Keratinocyte (primary cell): ENCODE measurements at regions not wholly inside any gene's neighbourhood (a gene's known extent, or its start where the extent isn't known, plus 50 kb on each side); places are given as distances from the start of the nearest gene placed in this dataset.

ENCODE experiments used
- DNase-seq: peaks from one replicate; pipeline ENCODE4 v3.0.0-alpha.2; 2011; ENCODE audit warnings: low read depth, missing footprints, low spot score
- FAIRE-seq: peaks from 2 replicates; lab custom pipeline; 2011; peaks lifted over from hg19 to GRCh38; lab: Jason Lieb, UNC
- H2AFZ ChIP-seq: 2 replicates; pipeline ENCODE4 v1.6.0; 2012; ENCODE audit warnings: low read length, control low read depth, inconsistent platforms; ENCODE audit not compliant: control insufficient read depth
- H3K27ac ChIP-seq: 2 replicates; pipeline ENCODE4 v1.5.1; 2011; ENCODE audit warnings: low read length; ENCODE audit not compliant: control insufficient read depth, insufficient read depth
- H3K27me3 ChIP-seq: 3 replicates; pipeline ENCODE4 v1.6.0; 2011; ENCODE audit warnings: low read length; ENCODE audit not compliant: control insufficient read depth, insufficient read depth; ENCODE audit errors: extremely low read depth
- H3K36me3 ChIP-seq, 2 experiments: 2 replicates in 1 of 2; 3 replicates in 1 of 2; pipeline ENCODE4 v1.5.1; 2011; ENCODE audit warnings: low read length in 2 of 2, mild to moderate bottlenecking in 1 of 2; ENCODE audit not compliant: control insufficient read depth in 2 of 2, insufficient read depth in 2 of 2; ENCODE audit errors: extremely low read depth in 1 of 2
- H3K4me1 ChIP-seq: 3 replicates; pipeline ENCODE4 v1.5.1; 2011; ENCODE audit warnings: low read length; ENCODE audit not compliant: control insufficient read depth, insufficient read depth; ENCODE audit errors: extremely low read depth
- H3K4me2 ChIP-seq: 3 replicates; pipeline ENCODE4 v1.6.0; 2011; ENCODE audit warnings: low read depth, low read length; ENCODE audit not compliant: control insufficient read depth, insufficient read depth; ENCODE audit errors: extremely low read depth
- H3K4me3 ChIP-seq, 3 experiments: fragments of 200-600 bp in 1 of 3; sonication (generic) in 1 of 3; 2 replicates in 2 of 3; 3 replicates in 1 of 3; pipeline ENCODE4 v1.5.1; 2011 to 2016; ENCODE audit warnings: low read length in 3 of 3, mild to moderate bottlenecking in 3 of 3, control low read depth in 2 of 3, inconsistent platforms in 1 of 3, low read depth in 1 of 3, mixed read lengths in 1 of 3, mixed run types in 1 of 3, moderate library complexity in 1 of 3; ENCODE audit not compliant: control insufficient read depth in 2 of 3, insufficient read depth in 2 of 3; ENCODE audit errors: extremely low read depth in 1 of 3
- H3K79me2 ChIP-seq: 2 replicates; pipeline ENCODE4 v1.6.0; 2012; ENCODE audit warnings: low read length; ENCODE audit not compliant: control insufficient read depth, insufficient read depth
- H3K9ac ChIP-seq: 3 replicates; pipeline ENCODE4 v1.6.0; 2011; ENCODE audit warnings: low read length; ENCODE audit not compliant: control insufficient read depth, insufficient read depth; ENCODE audit errors: extremely low read depth
- H3K9me1 ChIP-seq: 3 replicates; pipeline ENCODE4 v1.6.0; 2011; ENCODE audit warnings: low read length; ENCODE audit not compliant: control insufficient read depth, insufficient read depth; ENCODE audit errors: extremely low read depth
- H3K9me3 ChIP-seq: 2 replicates; pipeline ENCODE4 v1.5.1; 2012; ENCODE audit warnings: low read depth, low read length; ENCODE audit not compliant: control insufficient read depth
- H4K20me1 ChIP-seq: 3 replicates; pipeline ENCODE4 v1.6.0; 2011; ENCODE audit warnings: low read length; ENCODE audit not compliant: control insufficient read depth, insufficient read depth; ENCODE audit errors: extremely low read depth
- CTCF ChIP-seq, 3 experiments: IDR thresholded peaks in 1 of 3; conservative IDR thresholded peaks in 1 of 3; optimal IDR thresholded peaks in 1 of 3; 2 replicates in 2 of 3; 3 replicates in 1 of 3; pipeline versions ENCODE3 to v1.5.1; 2011; ENCODE audit warnings: low read length in 3 of 3, mild to moderate bottlenecking in 3 of 3, moderate library complexity in 2 of 3, control low read depth in 1 of 3, inconsistent platforms in 1 of 3; ENCODE audit not compliant: insufficient read depth in 2 of 3; ENCODE audit errors: extremely low read depth in 1 of 3
- EZH2 ChIP-seq: IDR thresholded peaks from one replicate; pipeline ENCODE4 v1.6.1; 2012; ENCODE audit warnings: inconsistent platforms, mild to moderate bottlenecking, low read length, moderate library complexity
- dilution Hi-C: fragments of 300-500 bp; cut with MboI; formaldehyde crosslinking; loops from one replicate; pipeline ENCODE4 v1.7.0; 2020; ENCODE audit warnings: low sequenced_read_pairs; ENCODE audit not compliant: extremely low pct_ligation_motif_present

GRCh38 chr13:34757441-34757840, 184.6 kb upstream of the NBEA start:
- no peaks in the 10 kb centered on the region for H3K9me1 ChIP-seq
- H3K9ac ChIP-seq, result no peak overlapping the region
- no peak overlapping the region for H3K4me2 ChIP-seq
- no peak for TF ChIP-seq EZH2
- no peak for TF ChIP-seq CTCF (optimal IDR thresholded peaks at IDR 0.05 in 1 of 3, IDR thresholded peaks at IDR 0.05 in 1 of 3, conservative IDR thresholded peaks at IDR 0.05 in 1 of 3; ENCODE audit: extremely low read depth in 1 of 3, insufficient read depth in 2 of 3, low read length in 3 of 3)
- H4K20me1 ChIP-seq, result no peaks in the 10 kb centered on the region
- dilution Hi-C loops, result no loop called here
- no peaks in the 10 kb centered on the region for H3K9me3 ChIP-seq
- H3K27me3 ChIP-seq, result no peaks in the 10 kb centered on the region
- no peak for DNase-seq
- H3K27ac ChIP-seq, result no peak overlapping the region
- no peak overlapping the region for H3K4me3 ChIP-seq
- no peaks in the 10 kb centered on the region for H3K79me2 ChIP-seq
- FAIRE-seq, result no peak
- H3K4me1 ChIP-seq, result no peaks in the 10 kb centered on the region
- no peak overlapping the region for H2AFZ ChIP-seq
- H3K36me3 ChIP-seq, result no peaks in the 10 kb centered on the region

- Histone ChIP-seq H4K20me1 (no peaks in the 10 kb centered on the region), H3K9ac (no peak overlapping the region), H3K79me2 (no peaks in the 10 kb centered on the region), H3K9me3 (no peaks in the 10 kb centered on the region), H3K27ac (no peak overlapping the region), H3K4me2 (no peak overlapping the region), H3K9me1 (no peaks in the 10 kb centered on the region), H3K36me3 (no peaks in the 10 kb centered on the region), H2AFZ (no peak overlapping the region), H3K4me1 (no peaks in the 10 kb centered on the region), H3K4me3 (no peak overlapping the region), H3K27me3 (no peaks in the 10 kb centered on the region)
- FAIRE-seq (no peak), DNase-seq (no peak)
- dilution Hi-C loops, result no loop called here
- TF ChIP-seq CTCF (optimal IDR thresholded peaks at IDR 0.05 in 1 of 3, IDR thresholded peaks at IDR 0.05 in 1 of 3, conservative IDR thresholded peaks at IDR 0.05 in 1 of 3; ENCODE audit: extremely low read depth in 1 of 3, insufficient read depth in 2 of 3, low read length in 3 of 3) (no peak), EZH2 (no peak)
Observed at GRCh38 chr13:34758628-34759027, 183.4 kb upstream of the NBEA start.
